GDM1 (cell line): ENCODE measurements at regions not wholly inside any gene's neighbourhood (a gene's known extent, or its start where the extent isn't known, plus 50 kb on each side); places are given as distances from the start of the nearest gene placed in this dataset.
A peak's percentile ranks its signal among the peaks of the same experiment; 100 is the strongest.

Experiments
- DNase-seq: peaks from one replicate; lab custom pipeline; 2025; lab: John Stamatoyannopoulos, UW

- DNase-seq = no peak
Measured at GRCh38 chr5:143761663-143762062, 50.3 kb upstream of the HMHB1 start.

- no peak for DNase-seq
Measured at GRCh38 chr5:143760755-143761154, 51.2 kb upstream of the HMHB1 start.

- no peak for DNase-seq
Measured at GRCh38 chr5:143760131-143760505, 51.8 kb upstream of the HMHB1 start.

- no peak for DNase-seq
Measured at GRCh38 chr5:143759396-143760130, 52.4 kb upstream of the HMHB1 start.

GRCh38 chr5:143758750-143759149 lies 53.2 kb upstream of the HMHB1 start:
- no peak for DNase-seq

GRCh38 chr5:143758015-143758414 lies 53.9 kb upstream of the HMHB1 start:
- no peak for DNase-seq

- no peak for DNase-seq
Measured at GRCh38 chr5:143757116-143757515, 54.8 kb upstream of the HMHB1 start.

GRCh38 chr5:143755966-143756365 lies 56.0 kb upstream of the HMHB1 start:
- no peak for DNase-seq

GRCh38 chr5:143752165-143752850 lies 59.7 kb upstream of the HMHB1 start:
- DNase-seq = no peak

- no peak for DNase-seq
Measured at GRCh38 chr5:143751342-143751741, 60.6 kb upstream of the HMHB1 start.

GRCh38 chr5:143749581-143750205 lies 62.3 kb upstream of the HMHB1 start:
- no peak for DNase-seq

- DNase-seq = no peak
Measured at GRCh38 chr5:143748516-143748915, 63.4 kb upstream of the HMHB1 start.

GRCh38 chr5:143742951-143743350 lies 69.0 kb upstream of the HMHB1 start:
- DNase-seq = no peak

GRCh38 chr5:143741421-143741820 lies 70.5 kb upstream of the HMHB1 start:
- peak; percentile 21 for DNase-seq

- DNase-seq = no peak
Measured at GRCh38 chr5:143740956-143741355, 71.0 kb upstream of the HMHB1 start.

- DNase-seq = no peak
Measured at GRCh38 chr5:143739746-143740145, 72.2 kb upstream of the HMHB1 start.

- DNase-seq = no peak
Measured at GRCh38 chr5:143738417-143739401, 73.3 kb upstream of the HMHB1 start.

- DNase-seq = no peak
Measured at GRCh38 chr5:143737062-143737461, 74.9 kb upstream of the HMHB1 start.

GRCh38 chr5:143734456-143734780 lies 77.5 kb upstream of the HMHB1 start:
- DNase-seq = no peak

GRCh38 chr5:143733665-143734455 lies 78.1 kb upstream of the HMHB1 start:
- DNase-seq = no peak

GRCh38 chr5:143732402-143732801 lies 79.6 kb upstream of the HMHB1 start:
- DNase-seq = no peak
